ENCODE measurements at regions not wholly inside any gene's neighbourhood (a gene's known extent, or its start where the extent isn't known, plus 50 kb on each side); places are given as distances from the start of the nearest gene placed in this dataset.
A peak's percentile ranks its signal among the peaks of the same experiment; 100 is the strongest.

GRCh38 chr3:103440539-103441203, 1005.9 kb downstream of the ZPLD1 start:
- TF ChIP-seq CTCF (conservative IDR thresholded peaks at IDR 0.05; ENCODE audit: low read depth, low read length), result no peak
- peak; percentile 23 for DNase-seq (ENCODE audit: low read depth)
- no peak overlapping the region for H3K4me3 ChIP-seq (ENCODE audit: low read depth, low read length)

DNA sequence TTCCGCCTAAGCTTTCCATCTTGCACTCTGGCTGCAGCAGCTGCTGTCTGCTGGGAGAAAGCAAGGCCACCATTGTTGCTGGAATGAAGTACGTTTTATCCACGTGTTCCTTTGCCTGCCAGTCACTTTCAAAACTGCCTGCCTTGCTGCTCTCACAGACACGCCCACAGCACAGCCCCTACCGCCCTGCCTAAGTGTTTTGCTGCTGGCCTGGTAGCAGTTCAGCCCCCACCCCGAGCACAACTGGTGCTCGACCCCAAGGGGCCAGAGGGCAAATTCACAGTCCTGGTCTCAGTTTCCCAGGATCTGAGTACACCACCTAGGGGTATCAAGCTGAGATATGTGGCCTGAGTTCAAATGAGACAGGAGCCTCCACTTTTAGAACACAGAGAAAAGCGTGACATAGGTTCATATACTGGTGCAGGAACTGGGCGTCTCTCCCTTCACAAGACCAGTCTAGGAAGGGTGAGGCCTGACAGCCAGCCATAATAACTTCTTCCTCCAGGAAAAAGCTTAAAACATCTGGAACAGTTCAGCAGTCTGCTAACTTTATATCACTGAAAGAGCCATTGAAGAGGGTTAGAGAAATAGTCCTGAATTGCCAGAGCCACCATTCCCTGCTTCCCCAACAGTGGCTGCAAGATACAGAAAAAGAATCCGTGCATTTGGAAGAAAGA, 1012.3 kb downstream of the ZPLD1 start:
- H3K4me3 ChIP-seq (ENCODE audit: low read depth, low read length), result no peak overlapping the region
- no peak for DNase-seq (ENCODE audit: low read depth)
- no peak for TF ChIP-seq CTCF (conservative IDR thresholded peaks at IDR 0.05; ENCODE audit: low read depth, low read length)

DNA sequence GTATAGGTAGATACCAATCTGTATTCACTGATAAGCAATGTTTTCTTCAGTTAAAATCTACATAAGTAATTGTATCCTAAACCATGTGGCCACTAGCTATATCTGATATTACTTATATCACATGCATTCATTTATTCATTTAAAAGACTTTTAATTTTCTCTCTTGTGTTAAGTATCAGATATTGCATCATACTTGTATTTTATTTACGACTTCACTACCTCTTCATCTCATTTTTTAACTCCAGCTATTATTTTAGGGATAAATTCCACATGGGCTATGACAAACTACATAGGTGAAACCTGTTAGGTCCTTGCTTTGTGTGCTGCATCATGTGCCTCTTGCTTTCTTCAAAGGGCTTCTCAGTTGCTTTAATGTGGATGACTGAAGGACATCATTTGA, 1018.3 kb downstream of the ZPLD1 start:
- DNase-seq (ENCODE audit: low read depth), result no peak
- TF ChIP-seq CTCF (conservative IDR thresholded peaks at IDR 0.05; ENCODE audit: low read depth, low read length), result no peak
- no peak overlapping the region for H3K4me3 ChIP-seq (ENCODE audit: low read depth, low read length)

DNA sequence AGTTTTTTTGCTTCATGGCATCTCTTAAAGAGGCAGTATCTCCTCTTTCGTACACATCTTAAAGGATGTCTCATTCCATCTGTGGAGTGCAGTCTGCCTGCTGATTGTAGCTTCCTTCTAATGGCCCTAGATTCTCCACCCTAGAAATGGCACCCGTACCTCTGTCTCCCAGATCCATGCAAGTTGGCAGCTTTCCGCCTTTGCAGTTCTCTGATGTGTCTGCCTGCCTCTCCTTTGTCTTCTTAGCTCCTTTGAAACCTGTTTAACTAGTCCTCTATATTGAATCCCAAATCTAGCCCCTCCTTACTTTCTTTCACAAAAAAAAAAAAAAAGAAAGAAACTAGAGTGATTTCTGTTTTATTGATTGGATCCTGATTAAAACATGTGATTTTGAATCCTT, 1025.0 kb downstream of the ZPLD1 start:
- H3K4me3 ChIP-seq (ENCODE audit: low read depth, low read length), result no peak overlapping the region
- TF ChIP-seq CTCF (conservative IDR thresholded peaks at IDR 0.05; ENCODE audit: low read depth, low read length), result no peak
- no peak for DNase-seq (ENCODE audit: low read depth)

- TF ChIP-seq CTCF (conservative IDR thresholded peaks at IDR 0.05; ENCODE audit: low read depth, low read length), result no peak
- no peak overlapping the region for H3K4me3 ChIP-seq (ENCODE audit: low read depth, low read length)
- no peak for DNase-seq (ENCODE audit: low read depth)
Observed at GRCh38 chr3:103470498-103470897, 1035.7 kb downstream of the ZPLD1 start.

GRCh38 chr3:103494011-103494410, 1059.2 kb downstream of the ZPLD1 start:
- no peak overlapping the region for H3K4me3 ChIP-seq (ENCODE audit: low read depth, low read length)
- TF ChIP-seq CTCF (conservative IDR thresholded peaks at IDR 0.05; ENCODE audit: low read depth, low read length), result no peak

GRCh38 chr3:103494512-103494911, 1059.7 kb downstream of the ZPLD1 start:
- no peak for TF ChIP-seq CTCF (conservative IDR thresholded peaks at IDR 0.05; ENCODE audit: low read depth, low read length)
- no peak overlapping the region for H3K4me3 ChIP-seq (ENCODE audit: low read depth, low read length)
- DNase-seq (ENCODE audit: low read depth), result no peak

More at GRCh38 chr3:103494011-103494410, 1059.2 kb downstream of the ZPLD1 start:
- DNase-seq (ENCODE audit: low read depth), result no peak
